Activated B cell treated with CpG ODN at 0.5 μM for 24 hours (primary cell): ENCODE measurements at regions not wholly inside any gene's neighbourhood (a gene's known extent, or its start where the extent isn't known, plus 50 kb on each side); places are given as distances from the start of the nearest gene placed in this dataset.
"Not testable (repeated sequence)": the region's sequence is repeated elsewhere in the genome, so short reads cannot be mapped to it uniquely, and the experiment has no call there.

Experiments used
- ATAC-seq: fragments of 200-7000 bp; cut with Tn5 transposase; one replicate; pipeline ENCODE4 v1.10.0; 2021; ENCODE audit warnings: low read depth, mild to moderate bottlenecking, moderate library complexity
- CTCF ChIA-PET: fragments of 350-600 bp; sonication (Branson Sonifier 250); formaldehyde crosslinking; loops from one replicate; lab custom pipeline; 2021; ENCODE audit warnings: antibody characterized with exemption; lab: Charles Lee
- POLR2A ChIA-PET: fragments of 350-600 bp; sonication (Branson Sonifier 250); formaldehyde crosslinking; loops from one replicate; lab custom pipeline; 2021; ENCODE audit warnings: antibody characterized with exemption; lab: Charles Lee
- DNase-seq: peaks from one replicate; pipeline ENCODE4 v3.0.0; 2022
- H3K27ac Mint-ChIP-seq: one replicate; pipeline ENCODE4 v1.8.0; 2020; ENCODE audit warnings: mixed read lengths
- H3K27me3 Mint-ChIP-seq: one replicate; pipeline ENCODE4 v1.8.0; 2021; ENCODE audit warnings: mixed read lengths
- H3K36me3 Mint-ChIP-seq: one replicate; pipeline ENCODE4 v1.8.0; 2021; ENCODE audit warnings: low read depth, mixed read lengths
- H3K4me1 Mint-ChIP-seq: one replicate; pipeline ENCODE4 v1.8.0; 2021; ENCODE audit warnings: mixed read lengths
- H3K4me3 Mint-ChIP-seq: one replicate; pipeline ENCODE4 v1.8.0; 2020; ENCODE audit warnings: mild to moderate bottlenecking, mixed read lengths
- H3K9me3 Mint-ChIP-seq: one replicate; pipeline ENCODE4 v1.8.0; 2020; ENCODE audit warnings: mixed read lengths
- intact Hi-C: fragments of 100-400 bp; cut with micrococcal nuclease; formaldehyde crosslinking; loops from one replicate; pipeline ENCODE4 v1.15.1; 2024

GRCh38 chr9:42409581-42409980 lies 226.1 kb downstream of the SPATA31A6 start:
- CTCF ChIA-PET, intact Hi-C loops, H3K27me3 Mint-ChIP-seq, ATAC-seq, DNase-seq, POLR2A ChIA-PET, H3K36me3 Mint-ChIP-seq, H3K9me3 Mint-ChIP-seq, H3K4me3 Mint-ChIP-seq, H3K27ac Mint-ChIP-seq: not testable (repeated sequence)
- peaks cover 11% of the 10 kb centered on the region for H3K4me1 Mint-ChIP-seq

- H3K27ac Mint-ChIP-seq, H3K27me3 Mint-ChIP-seq, H3K9me3 Mint-ChIP-seq, POLR2A ChIA-PET, DNase-seq, ATAC-seq, H3K36me3 Mint-ChIP-seq, intact Hi-C loops, CTCF ChIA-PET, H3K4me3 Mint-ChIP-seq: not testable (repeated sequence)
- H3K4me1 Mint-ChIP-seq: peaks cover 12% of the 10 kb centered on the region
These were observed 228.9 kb downstream of the SPATA31A6 start for GRCh38 chr9:42412354-42412753.

- POLR2A ChIA-PET, H3K27ac Mint-ChIP-seq, DNase-seq, intact Hi-C loops, H3K36me3 Mint-ChIP-seq, CTCF ChIA-PET, H3K4me3 Mint-ChIP-seq, H3K27me3 Mint-ChIP-seq, H3K9me3 Mint-ChIP-seq, ATAC-seq: not testable (repeated sequence)
- H3K4me1 Mint-ChIP-seq: peaks cover 12% of the 10 kb centered on the region
These were observed 231.4 kb downstream of the SPATA31A6 start for GRCh38 chr9:42414865-42415264.

- H3K4me3 Mint-ChIP-seq: not testable (repeated sequence)
These were observed 236.2 kb downstream of the SPATA31A6 start for GRCh38 chr9:42419652-42420051.

GRCh38 chr9:42420324-42420723 lies 236.9 kb downstream of the SPATA31A6 start:
- Mint-ChIP-seq H3K27ac (peak overlapping the region; percentile 54), H3K4me1 (peaks cover 27% of the 10 kb centered on the region)
- ATAC-seq: peak; percentile 68
- H3K4me3 Mint-ChIP-seq, DNase-seq, POLR2A ChIA-PET, H3K36me3 Mint-ChIP-seq, CTCF ChIA-PET, H3K27me3 Mint-ChIP-seq, H3K9me3 Mint-ChIP-seq: not testable (repeated sequence)
- intact Hi-C loops: loop anchor here (2.0 kb wide), 1 partner anchor 22 kb away; no protein-coding TSS in a partner anchor

More at GRCh38 chr9:42419652-42420051, 236.2 kb downstream of the SPATA31A6 start:
- CTCF ChIA-PET, H3K36me3 Mint-ChIP-seq, H3K27me3 Mint-ChIP-seq, DNase-seq, H3K27ac Mint-ChIP-seq, H3K9me3 Mint-ChIP-seq, ATAC-seq: not testable (repeated sequence)
- intact Hi-C loops: loop anchor here (2.0 kb wide), 1 partner anchor 23 kb away; no protein-coding TSS in a partner anchor
- peaks cover 27% of the 10 kb centered on the region for H3K4me1 Mint-ChIP-seq
- POLR2A ChIA-PET: interaction anchor here (0.7 kb wide), 1 partner anchor 18 kb away, joined by 4 read pairs; no protein-coding TSS in a partner anchor

- intact Hi-C loops: loop anchor here (2.0 kb wide), 1 partner anchor 21 kb away; no protein-coding TSS in a partner anchor
- ATAC-seq, H3K4me3 Mint-ChIP-seq, H3K9me3 Mint-ChIP-seq, DNase-seq, POLR2A ChIA-PET, H3K36me3 Mint-ChIP-seq, H3K27me3 Mint-ChIP-seq, CTCF ChIA-PET, H3K27ac Mint-ChIP-seq: not testable (repeated sequence)
- peaks cover 26% of the 10 kb centered on the region for H3K4me1 Mint-ChIP-seq
These were observed 238.2 kb downstream of the SPATA31A6 start for GRCh38 chr9:42421630-42422029.

GRCh38 chr9:42430674-42431615 lies 247.5 kb downstream of the SPATA31A6 start:
- Mint-ChIP-seq H3K27ac (peak overlapping the region; percentile 86), H3K4me3 (peak overlapping the region; percentile 17), H3K4me1 (peaks cover 41% of the 10 kb centered on the region)
- CTCF ChIA-PET, DNase-seq, H3K36me3 Mint-ChIP-seq, H3K27me3 Mint-ChIP-seq, intact Hi-C loops, H3K9me3 Mint-ChIP-seq, POLR2A ChIA-PET: not testable (repeated sequence)
- ATAC-seq: peak; percentile 34

- H3K36me3 Mint-ChIP-seq, H3K9me3 Mint-ChIP-seq, H3K4me3 Mint-ChIP-seq, POLR2A ChIA-PET, DNase-seq, ATAC-seq, H3K27me3 Mint-ChIP-seq, CTCF ChIA-PET, intact Hi-C loops: not testable (repeated sequence)
- Mint-ChIP-seq H3K27ac (peak overlapping the region; percentile 86), H3K4me1 (peaks cover 46% of the 10 kb centered on the region)
These were observed 248.2 kb downstream of the SPATA31A6 start for GRCh38 chr9:42431616-42432010.

- ATAC-seq, CTCF ChIA-PET: not testable (repeated sequence)
- peaks cover 49% of the 10 kb centered on the region for H3K4me1 Mint-ChIP-seq
These were observed 251.6 kb downstream of the SPATA31A6 start for GRCh38 chr9:42434844-42435714.

GRCh38 chr9:42435715-42436342 lies 252.4 kb downstream of the SPATA31A6 start:
- H3K4me3 Mint-ChIP-seq, POLR2A ChIA-PET, CTCF ChIA-PET, intact Hi-C loops, ATAC-seq, H3K36me3 Mint-ChIP-seq, H3K9me3 Mint-ChIP-seq, DNase-seq, H3K27me3 Mint-ChIP-seq: not testable (repeated sequence)
- peak overlapping the region; percentile 86 for H3K27ac Mint-ChIP-seq
- peaks cover 45% of the 10 kb centered on the region for H3K4me1 Mint-ChIP-seq

More at GRCh38 chr9:42434844-42435714, 251.6 kb downstream of the SPATA31A6 start:
- peak overlapping the region; percentile 78 for H3K27ac Mint-ChIP-seq
- H3K4me3 Mint-ChIP-seq, H3K27me3 Mint-ChIP-seq, H3K9me3 Mint-ChIP-seq, H3K36me3 Mint-ChIP-seq, intact Hi-C loops, DNase-seq, POLR2A ChIA-PET: not testable (repeated sequence)
